NCI-H1417 (cell line): ENCODE measurements at regions not wholly inside any gene's neighbourhood (a gene's known extent, or its start where the extent isn't known, plus 50 kb on each side); places are given as distances from the start of the nearest gene placed in this dataset.
A peak's percentile ranks its signal among the peaks of the same experiment; 100 is the strongest.

Experiments used
- DNase-seq, 3 experiments: peaks; one replicate each; lab custom pipeline; 2025; lab: John Stamatoyannopoulos, UW

GRCh38 chr1:55717111-55717510, 501.9 kb upstream of the USP24 start:
- no peak for DNase-seq

- DNase-seq = no peak
Observed at GRCh38 chr1:55716610-55717009, 501.4 kb upstream of the USP24 start.

- DNase-seq = no peak
Observed at GRCh38 chr1:55716151-55716550, 501.0 kb upstream of the USP24 start.

- no peak for DNase-seq
Observed at GRCh38 chr1:55714230-55714629, 499.1 kb upstream of the USP24 start.

- DNase-seq = no peak
Observed at GRCh38 chr1:55713516-55713915, 498.4 kb upstream of the USP24 start.

GRCh38 chr1:55712148-55712547, 497.0 kb upstream of the USP24 start:
- DNase-seq = no peak

- no peak for DNase-seq
Observed at GRCh38 chr1:55708781-55709180, 493.6 kb upstream of the USP24 start.

GRCh38 chr1:55707846-55708245, 492.7 kb upstream of the USP24 start:
- no peak for DNase-seq

- DNase-seq = no peak
Observed at GRCh38 chr1:55707196-55707595, 492.0 kb upstream of the USP24 start.

- no peak for DNase-seq
Observed at GRCh38 chr1:55706397-55706796, 491.2 kb upstream of the USP24 start.

- DNase-seq = no peak
Observed at GRCh38 chr1:55703726-55704363, 488.7 kb upstream of the USP24 start.

GRCh38 chr1:55702064-55702463, 486.9 kb upstream of the USP24 start:
- DNase-seq = peak in 1 of 3 experiments; percentile 25

- DNase-seq = no peak
Observed at GRCh38 chr1:55700359-55701130, 485.4 kb upstream of the USP24 start.

- DNase-seq = peak in 2 of 3 experiments; percentile 48 to 67
Observed at GRCh38 chr1:55699228-55699627, 484.1 kb upstream of the USP24 start.

- DNase-seq = no peak
Observed at GRCh38 chr1:55697997-55698535, 482.9 kb upstream of the USP24 start.

GRCh38 chr1:55696891-55697290, 481.7 kb upstream of the USP24 start:
- DNase-seq = no peak

- DNase-seq = no peak
Observed at GRCh38 chr1:55696181-55696754, 481.1 kb upstream of the USP24 start.

- no peak for DNase-seq
Observed at GRCh38 chr1:55695552-55695951, 480.4 kb upstream of the USP24 start.

- DNase-seq = no peak
Observed at GRCh38 chr1:55695151-55695550, 480.0 kb upstream of the USP24 start.

- DNase-seq = peak in 1 of 3 experiments; percentile 81
Observed at GRCh38 chr1:55694310-55694801, 479.2 kb upstream of the USP24 start.

- no peak for DNase-seq
Observed at GRCh38 chr1:55692726-55693125, 477.6 kb upstream of the USP24 start.

GRCh38 chr1:55690366-55690765, 475.2 kb upstream of the USP24 start:
- peak in 1 of 3 experiments; percentile 37 for DNase-seq

GRCh38 chr1:55689800-55690199, 474.6 kb upstream of the USP24 start:
- no peak for DNase-seq
